GM12872 (cell line): ENCODE measurements at regions not wholly inside any gene's neighbourhood (a gene's known extent, or its start where the extent isn't known, plus 50 kb on each side); places are given as distances from the start of the nearest gene placed in this dataset.

Source experiments
- TF ChIP-seq, protein P1 (sequence below): IDR thresholded peaks from 3 replicates; pipeline ENCODE4 v1.5.1; 2011; ENCODE audit warnings: low read depth, mild to moderate bottlenecking, low read length, moderate library complexity; ENCODE audit not compliant: insufficient read depth

DNA sequence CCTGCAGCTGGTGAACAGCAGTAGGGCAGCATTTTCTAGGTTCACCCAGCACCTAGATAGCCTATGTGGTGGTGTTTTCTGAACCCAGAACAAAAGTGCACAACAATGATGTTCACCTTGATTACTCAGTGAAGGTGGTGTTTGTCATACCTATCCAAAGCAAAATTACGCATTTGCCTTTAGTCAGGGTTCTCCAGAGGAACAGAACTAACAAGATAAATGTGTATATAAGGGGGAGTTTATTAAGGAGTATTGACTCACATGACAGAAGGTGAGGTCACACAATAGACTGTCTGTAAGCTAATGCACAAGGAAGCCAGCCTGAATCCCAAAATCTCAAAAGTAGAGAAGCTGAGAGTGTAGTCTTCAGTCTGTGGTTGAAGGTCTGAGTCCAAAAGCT, 85.9 kb upstream of the NLGN4Y start:
- TF ChIP-seq, protein P1, sequence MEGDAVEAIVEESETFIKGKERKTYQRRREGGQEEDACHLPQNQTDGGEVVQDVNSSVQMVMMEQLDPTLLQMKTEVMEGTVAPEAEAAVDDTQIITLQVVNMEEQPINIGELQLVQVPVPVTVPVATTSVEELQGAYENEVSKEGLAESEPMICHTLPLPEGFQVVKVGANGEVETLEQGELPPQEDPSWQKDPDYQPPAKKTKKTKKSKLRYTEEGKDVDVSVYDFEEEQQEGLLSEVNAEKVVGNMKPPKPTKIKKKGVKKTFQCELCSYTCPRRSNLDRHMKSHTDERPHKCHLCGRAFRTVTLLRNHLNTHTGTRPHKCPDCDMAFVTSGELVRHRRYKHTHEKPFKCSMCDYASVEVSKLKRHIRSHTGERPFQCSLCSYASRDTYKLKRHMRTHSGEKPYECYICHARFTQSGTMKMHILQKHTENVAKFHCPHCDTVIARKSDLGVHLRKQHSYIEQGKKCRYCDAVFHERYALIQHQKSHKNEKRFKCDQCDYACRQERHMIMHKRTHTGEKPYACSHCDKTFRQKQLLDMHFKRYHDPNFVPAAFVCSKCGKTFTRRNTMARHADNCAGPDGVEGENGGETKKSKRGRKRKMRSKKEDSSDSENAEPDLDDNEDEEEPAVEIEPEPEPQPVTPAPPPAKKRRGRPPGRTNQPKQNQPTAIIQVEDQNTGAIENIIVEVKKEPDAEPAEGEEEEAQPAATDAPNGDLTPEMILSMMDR, result no peak

DNA sequence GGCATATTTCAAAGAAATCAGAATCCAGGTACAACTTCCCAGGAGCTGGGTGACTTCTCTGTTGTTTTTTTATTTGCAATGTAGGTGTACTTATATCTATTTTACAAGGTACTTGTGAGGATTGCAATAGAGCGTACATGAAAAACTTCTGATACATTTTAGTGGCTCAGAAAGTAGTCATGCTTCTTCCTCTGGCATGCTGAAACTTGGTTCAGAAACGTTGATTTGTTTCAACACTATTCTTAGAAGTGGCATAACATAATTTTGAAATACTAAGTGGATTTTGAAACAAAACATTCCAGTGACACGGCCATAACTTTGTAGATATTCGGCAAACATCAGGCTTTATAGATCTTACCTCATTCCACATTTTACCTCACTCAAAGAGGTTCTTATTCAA, 79.8 kb upstream of the NLGN4Y start:
- TF ChIP-seq, protein P1, result no peak

DNA sequence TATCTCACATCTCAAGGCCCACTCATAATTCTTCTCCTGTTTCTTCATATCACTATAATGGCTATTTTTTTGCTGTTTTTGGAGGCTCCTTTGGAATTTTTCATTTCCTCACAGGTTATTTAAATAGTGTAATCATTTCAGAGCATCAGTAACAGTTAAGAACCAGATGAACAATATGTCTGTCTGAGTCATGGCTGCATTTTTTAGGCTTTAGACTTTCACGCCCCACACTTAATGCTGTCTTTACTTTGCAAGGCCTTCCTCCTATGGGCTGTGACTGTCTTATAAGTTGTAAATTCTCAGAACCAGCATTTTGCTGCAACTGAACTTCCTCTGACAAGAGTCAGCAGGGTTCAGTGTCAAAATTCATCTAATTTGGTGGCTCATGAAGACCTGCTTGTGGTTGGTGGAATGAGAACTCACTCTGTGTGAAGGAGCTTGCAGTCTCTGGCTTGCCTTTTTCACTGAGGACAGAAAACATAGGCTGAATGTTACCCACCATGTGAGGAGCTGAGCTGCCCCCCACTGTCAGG, 56.1 kb upstream of the NLGN4Y start:
- TF ChIP-seq, protein P1, result no peak

DNA sequence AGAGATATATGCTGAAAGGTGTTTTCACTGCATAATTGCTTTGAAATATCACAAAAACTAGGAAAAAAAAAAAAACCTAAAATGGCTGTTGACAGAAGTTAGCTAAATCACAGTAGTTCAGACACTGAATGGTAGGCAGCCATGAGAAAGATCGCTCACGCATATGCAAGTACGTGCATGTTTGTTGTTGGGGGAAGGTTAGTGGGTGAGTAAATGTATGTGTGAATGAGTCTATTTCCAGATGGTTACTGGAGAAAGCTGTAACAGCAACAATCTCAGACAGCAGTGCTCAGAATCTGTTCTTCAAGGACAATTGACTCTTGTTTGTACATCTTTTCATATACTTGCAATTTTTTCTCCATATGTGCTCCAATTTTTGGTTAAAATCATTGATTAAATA, 51.9 kb upstream of the NLGN4Y start:
- TF ChIP-seq, protein P1, result no peak

DNA sequence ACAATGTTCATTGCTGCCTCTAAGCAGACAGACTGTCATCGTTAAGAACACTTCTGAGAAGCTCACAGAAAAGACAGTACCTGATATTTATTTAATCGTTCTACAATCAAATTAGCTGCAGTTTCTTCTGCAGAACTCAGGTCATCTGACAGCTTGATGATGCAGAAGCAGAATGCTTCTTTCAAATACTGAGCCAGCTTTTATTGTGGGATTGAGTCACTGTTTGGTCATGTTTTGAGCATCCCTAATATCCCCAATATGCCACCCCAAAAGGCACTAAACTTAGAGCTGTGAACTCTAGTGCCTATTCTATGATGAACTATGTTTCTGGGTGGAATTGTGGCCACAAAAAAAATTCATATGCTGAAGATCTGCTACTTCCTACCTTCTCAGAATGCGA, 51.0 kb upstream of the NLGN4Y start:
- TF ChIP-seq, protein P1, result no peak
